H1 (cell line): ENCODE measurements at regions not wholly inside any gene's neighbourhood (a gene's known extent, or its start where the extent isn't known, plus 50 kb on each side); places are given as distances from the start of the nearest gene placed in this dataset.

Source experiments
- CTCF ChIA-PET: fragments of 300-600 bp; sonication (Branson Sonifier 250); formaldehyde crosslinking; loops from one replicate; lab custom pipeline; 2021; ENCODE audit not compliant: partially characterized antibody; lab: Charles Lee
- POLR2A ChIA-PET: fragments of 300-600 bp; sonication (Branson Sonifier 250); formaldehyde crosslinking; loops from one replicate; lab custom pipeline; 2021; ENCODE audit warnings: inconsistent platforms; ENCODE audit not compliant: partially characterized antibody; lab: Charles Lee
- DNase-seq, 2 experiments: peaks; one replicate each; pipeline versions ENCODE4 v3.0.0 to v3.0.0-alpha.2; 2010 to 2022; ENCODE audit warnings: low spot score in 2 of 2, low read depth in 1 of 2, mixed read lengths in 1 of 2
- FAIRE-seq: peaks from 2 replicates; lab custom pipeline; 2011; peaks lifted over from hg19 to GRCh38; lab: Jason Lieb, UNC
- H2AFZ ChIP-seq: 2 replicates; pipeline ENCODE4 v1.8.1; 2012; ENCODE audit warnings: low read length, inconsistent platforms
- H2AK5ac ChIP-seq: 2 replicates; pipeline ENCODE4 v1.6.1; 2013; ENCODE audit warnings: low read depth, low read length
- H2BK120ac ChIP-seq: replicated peaks from 2 replicates; pipeline ENCODE3; 2013; ENCODE audit warnings: low read depth, low read length, inconsistent platforms
- H2BK12ac ChIP-seq: 2 replicates; pipeline ENCODE4 v1.6.1; 2013; ENCODE audit warnings: low read depth, low read length
- H2BK15ac ChIP-seq: 2 replicates; pipeline ENCODE4 v1.6.1; 2013; ENCODE audit warnings: low read length
- H2BK20ac ChIP-seq: 2 replicates; pipeline ENCODE4 v1.6.1; 2013; ENCODE audit warnings: low read length
- H2BK5ac ChIP-seq: 2 replicates; pipeline ENCODE4 v1.6.1; 2013; ENCODE audit warnings: low read depth, low read length
- H3K14ac ChIP-seq: 2 replicates; pipeline ENCODE4 v1.6.1; 2013; ENCODE audit warnings: inconsistent platforms; ENCODE audit not compliant: insufficient read length
- H3K18ac ChIP-seq: 2 replicates; pipeline ENCODE4 v1.6.1; 2013; ENCODE audit warnings: low read length; ENCODE audit errors: extremely low read depth
- H3K23ac ChIP-seq: 2 replicates; pipeline ENCODE4 v1.6.1; 2013; ENCODE audit warnings: inconsistent platforms; ENCODE audit not compliant: insufficient read length
- H3K23me2 ChIP-seq: 2 replicates; pipeline ENCODE4 v1.6.1; 2013; ENCODE audit warnings: low read depth, low read length
- H3K27ac ChIP-seq: 2 replicates; pipeline ENCODE4 v1.6.1; 2011; ENCODE audit warnings: low read depth, low read length, inconsistent platforms
- H3K27me3 ChIP-seq, 4 experiments: replicated peaks in 1 of 4; 1 replicate in 1 of 4; 2 replicates in 3 of 4; pipeline versions ENCODE4 v1.6.1 to v1.8.1; 2011 to 2013; ENCODE audit warnings: low read length in 3 of 4, mild to moderate bottlenecking in 3 of 4, inconsistent platforms in 2 of 4, mixed read lengths in 2 of 4, moderate library complexity in 1 of 4; ENCODE audit not compliant: control insufficient read depth in 3 of 4, insufficient read depth in 3 of 4; ENCODE audit errors: extremely low read depth in 1 of 4
- H3K36me3 ChIP-seq, 4 experiments: 2 replicates each; pipeline versions ENCODE4 v1.6.1 to v1.8.1; 2011 to 2013; ENCODE audit warnings: mild to moderate bottlenecking in 4 of 4, low read length in 3 of 4, moderate library complexity in 2 of 4, control low read depth in 1 of 4, inconsistent platforms in 1 of 4; ENCODE audit not compliant: insufficient read depth in 4 of 4, control insufficient read depth in 2 of 4
- H3K4ac ChIP-seq: replicated peaks from 2 replicates; pipeline ENCODE3; 2013; ENCODE audit warnings: low read length, low read depth, mixed read lengths, inconsistent platforms; ENCODE audit not compliant: insufficient read length
- H3K4me1 ChIP-seq, 4 experiments: replicated peaks in 1 of 4; 1 replicate in 1 of 4; 2 replicates in 3 of 4; pipeline versions ENCODE4 v1.6.1 to v1.8.1; 2011 to 2013; ENCODE audit warnings: low read length in 3 of 4, inconsistent platforms in 2 of 4, mixed read lengths in 1 of 4; ENCODE audit not compliant: insufficient read depth in 4 of 4, control insufficient read depth in 3 of 4
- H3K4me2 ChIP-seq, 2 experiments: 2 replicates each; pipeline versions ENCODE4 v1.6.1 to v1.8.1; 2011 to 2013; ENCODE audit warnings: low read depth in 2 of 2, low read length in 2 of 2, control low read depth in 1 of 2, inconsistent platforms in 1 of 2, mild to moderate bottlenecking in 1 of 2; ENCODE audit not compliant: insufficient read depth in 1 of 2
- H3K4me3 ChIP-seq, 4 experiments: fragments of 200-600, 300-600 bp in 1 of 4; sonication (generic), shearing (Covaris generic), sonication (Bioruptor Twin) in 1 of 4; 2 replicates each; pipeline versions ENCODE4 v1.5.1 to v1.8.1; 2011 to 2016; ENCODE audit warnings: low read length in 4 of 4, low read depth in 3 of 4, control low read depth in 2 of 4, inconsistent platforms in 2 of 4, mild to moderate bottlenecking in 2 of 4, mixed read lengths in 1 of 4, moderate library complexity in 1 of 4; ENCODE audit not compliant: insufficient read depth in 2 of 4; ENCODE audit errors: extremely low read depth in 1 of 4
- H3K56ac ChIP-seq: replicated peaks from 2 replicates; pipeline ENCODE3; 2013; ENCODE audit warnings: low read depth, mild to moderate bottlenecking, mixed read lengths, low read length, inconsistent platforms; ENCODE audit not compliant: insufficient read length
- H3K79me1 ChIP-seq: 2 replicates; pipeline ENCODE4 v1.6.1; 2013; ENCODE audit warnings: low read depth, low read length, control low read depth
- H3K79me2 ChIP-seq, 2 experiments: 2 replicates each; pipeline versions ENCODE4 v1.6.1 to v1.8.1; 2012 to 2013; ENCODE audit warnings: low read length in 2 of 2, mild to moderate bottlenecking in 2 of 2, inconsistent platforms in 1 of 2; ENCODE audit not compliant: insufficient read depth in 2 of 2, control insufficient read depth in 1 of 2
- H3K9ac ChIP-seq, 4 experiments: replicated peaks in 1 of 4; 1 replicate in 1 of 4; 2 replicates in 3 of 4; pipeline versions ENCODE4 v1.6.1 to v1.8.1; 2011 to 2013; ENCODE audit warnings: low read depth in 3 of 4, low read length in 3 of 4, control low read depth in 2 of 4, mild to moderate bottlenecking in 2 of 4, moderate library complexity in 2 of 4, inconsistent platforms in 1 of 4; ENCODE audit errors: extremely low read depth in 1 of 4
- H3K9me3 ChIP-seq, 2 experiments: 2 replicates each; pipeline versions ENCODE4 v1.6.1 to v1.8.1; 2012 to 2013; ENCODE audit warnings: mild to moderate bottlenecking in 2 of 2, moderate library complexity in 2 of 2, control low read depth in 1 of 2, inconsistent platforms in 1 of 2, low read depth in 1 of 2, low read length in 1 of 2, mixed read lengths in 1 of 2; ENCODE audit not compliant: insufficient read depth in 2 of 2
- H4K20me1 ChIP-seq, 2 experiments: replicated peaks in 1 of 2; 2 replicates each; pipeline versions ENCODE3 to v1.8.1; 2011 to 2013; ENCODE audit warnings: inconsistent platforms in 2 of 2, low read length in 2 of 2, mild to moderate bottlenecking in 1 of 2; ENCODE audit not compliant: insufficient read depth in 2 of 2, control insufficient read depth in 1 of 2
- H4K5ac ChIP-seq: 2 replicates; pipeline ENCODE4 v1.6.1; 2013; ENCODE audit warnings: low read length, low read depth, mixed read lengths, inconsistent platforms; ENCODE audit not compliant: insufficient read length
- H4K8ac ChIP-seq: 2 replicates; pipeline ENCODE4 v1.8.0; 2013; ENCODE audit warnings: mild to moderate bottlenecking, moderate library complexity, low read length, inconsistent platforms; ENCODE audit not compliant: insufficient read depth; ENCODE audit errors: extremely low read depth
- H4K91ac ChIP-seq: replicated peaks from 2 replicates; pipeline ENCODE3; 2013; ENCODE audit warnings: low read length, mixed read lengths, inconsistent platforms; ENCODE audit not compliant: insufficient read length
- ATF2 ChIP-seq: IDR thresholded peaks from 2 replicates; pipeline ENCODE4 v1.6.1; 2012; ENCODE audit warnings: low read length, inconsistent platforms
- CREB1 ChIP-seq: IDR thresholded peaks from 2 replicates; pipeline ENCODE4 v1.6.1; 2012; ENCODE audit warnings: inconsistent platforms
- POLR2A ChIP-seq, 2 experiments: IDR thresholded peaks; 1 replicate in 1 of 2; 2 replicates in 1 of 2; pipeline ENCODE4 v1.6.1; 2011; ENCODE audit warnings: low read depth in 2 of 2, low read length in 2 of 2, mild to moderate bottlenecking in 2 of 2; ENCODE audit errors: control extremely low read depth in 1 of 2
- WGBS, 2 experiments: shearing (Covaris generic) in 1 of 2; methylation state at CpG; one replicate each; pipeline versions ENCODE4 v1.1.6 to v1.1.7; 2013 to 2015; ENCODE audit warnings: low lambda C conversion rate in 2 of 2, mixed read lengths in 2 of 2, inconsistent platforms in 1 of 2, low coverage in 1 of 2, missing lambda C conversion rate in 1 of 2; ENCODE audit not compliant: insufficient replicate concordance in 2 of 2, insufficient coverage in 1 of 2, insufficient read length in 1 of 2; ENCODE audit errors: extremely low coverage in 1 of 2, missing lambda C conversion rate in 1 of 2; 5-methylcytosine and 5-hydroxymethylcytosine counted together

GRCh38 chr10:3631291-3631690 is 153.7 kb downstream of the KLF6 start:
- H2AFZ ChIP-seq: no peak overlapping the region
- H3K4me3 ChIP-seq: no peak overlapping the region
- no peak for DNase-seq
- no peak overlapping the region for H2BK120ac ChIP-seq
- ChIA-PET CTCF (interaction anchor here (0.7 to 1.0 kb wide), 3 partner anchors 17 to 787 kb away, joined by 3 to 4 read pairs (median 3); no protein-coding TSS in a partner anchor), POLR2A (no interaction called here)
- no peaks in the 10 kb centered on the region for H3K79me2 ChIP-seq
- peaks cover 0 to 2% (median 0%) of the 10 kb centered on the region in 4 experiments; a peak in 1 of 7 replicates for H3K4me1 ChIP-seq
- no peaks in the 10 kb centered on the region for H3K79me1 ChIP-seq
- H3K4me2 ChIP-seq: no peak overlapping the region
- H3K27ac ChIP-seq: no peak overlapping the region
- 81% methylated on average over 2 of the region's 2 CpGs; no CpG with 5 or more reads in 1 of the 2 experiments for WGBS, 2 experiments
- H2BK20ac ChIP-seq: no peak overlapping the region
- H3K14ac ChIP-seq: no peak overlapping the region
- H4K8ac ChIP-seq: no peak overlapping the region
- no peak overlapping the region for H3K9ac ChIP-seq
- FAIRE-seq: no peak
- no peak overlapping the region for H2BK12ac ChIP-seq
- H3K27me3 ChIP-seq: no peaks in the 10 kb centered on the region
- H3K23me2 ChIP-seq: no peaks in the 10 kb centered on the region
- no peak overlapping the region for H3K56ac ChIP-seq
- no peak overlapping the region for H2BK5ac ChIP-seq
- H2AK5ac ChIP-seq: no peak overlapping the region
- H4K20me1 ChIP-seq: no peaks in the 10 kb centered on the region
- H4K91ac ChIP-seq: no peak overlapping the region
- no peak overlapping the region for H2BK15ac ChIP-seq
- no peaks in the 10 kb centered on the region for H3K9me3 ChIP-seq
- no peaks in the 10 kb centered on the region for H3K36me3 ChIP-seq
- no peak overlapping the region for H3K4ac ChIP-seq
- no peak overlapping the region for H3K18ac ChIP-seq
- no peak overlapping the region for H4K5ac ChIP-seq
- H3K23ac ChIP-seq: no peak overlapping the region
- TF ChIP-seq ATF2 (no peak), POLR2A (IDR thresholded peaks at IDR 0.05; ENCODE audit: control extremely low read depth in 1 of 2, low read depth in 2 of 2, low read length in 2 of 2) (no peak), CREB1 (no peak)
